Lower leg skin (tissue), 3 donors: ENCODE measurements at regions not wholly inside any gene's neighbourhood (a gene's known extent, or its start where the extent isn't known, plus 50 kb on each side); places are given as distances from the start of the nearest gene placed in this dataset.

Source experiments
- POLR2A ChIP-seq, 2 donors: fragments of 450-650 bp; IDR thresholded peaks; one replicate each; pipeline ENCODE4 v1.6.1; 2016 to 2017; ENCODE audit warnings: antibody characterized with exemption in 2 of 2, mild to moderate bottlenecking in 1 of 2, moderate library complexity in 1 of 2
- TF ChIP-seq, protein P1 (sequence below), 3 donors: fragments of 450-650 bp; IDR thresholded peaks; one replicate each; pipeline ENCODE4 v1.5.1; 2016; ENCODE audit warnings: antibody characterized with exemption in 3 of 3, mild to moderate bottlenecking in 3 of 3, moderate library complexity in 2 of 3

DNA sequence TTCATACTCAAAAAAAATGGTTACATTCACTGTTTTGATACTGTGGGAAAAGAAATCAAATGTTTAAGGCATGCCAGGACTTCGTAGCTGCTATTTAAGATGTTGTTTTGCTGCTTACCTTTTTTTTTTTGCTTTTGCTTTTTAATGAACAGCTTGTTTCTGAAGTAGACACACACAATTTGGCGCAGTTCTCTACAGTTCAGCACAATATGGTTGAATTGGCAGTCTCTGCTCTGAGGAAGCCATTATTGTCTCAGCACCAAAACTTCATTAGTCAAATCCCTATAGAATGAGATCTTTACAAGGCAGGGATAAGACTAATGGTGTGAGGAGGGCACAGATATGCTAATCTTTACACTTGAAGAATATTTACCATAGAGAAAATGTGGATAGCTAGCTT, 197.6 kb downstream of the SLITRK5 start:
- TF ChIP-seq, protein P1, sequence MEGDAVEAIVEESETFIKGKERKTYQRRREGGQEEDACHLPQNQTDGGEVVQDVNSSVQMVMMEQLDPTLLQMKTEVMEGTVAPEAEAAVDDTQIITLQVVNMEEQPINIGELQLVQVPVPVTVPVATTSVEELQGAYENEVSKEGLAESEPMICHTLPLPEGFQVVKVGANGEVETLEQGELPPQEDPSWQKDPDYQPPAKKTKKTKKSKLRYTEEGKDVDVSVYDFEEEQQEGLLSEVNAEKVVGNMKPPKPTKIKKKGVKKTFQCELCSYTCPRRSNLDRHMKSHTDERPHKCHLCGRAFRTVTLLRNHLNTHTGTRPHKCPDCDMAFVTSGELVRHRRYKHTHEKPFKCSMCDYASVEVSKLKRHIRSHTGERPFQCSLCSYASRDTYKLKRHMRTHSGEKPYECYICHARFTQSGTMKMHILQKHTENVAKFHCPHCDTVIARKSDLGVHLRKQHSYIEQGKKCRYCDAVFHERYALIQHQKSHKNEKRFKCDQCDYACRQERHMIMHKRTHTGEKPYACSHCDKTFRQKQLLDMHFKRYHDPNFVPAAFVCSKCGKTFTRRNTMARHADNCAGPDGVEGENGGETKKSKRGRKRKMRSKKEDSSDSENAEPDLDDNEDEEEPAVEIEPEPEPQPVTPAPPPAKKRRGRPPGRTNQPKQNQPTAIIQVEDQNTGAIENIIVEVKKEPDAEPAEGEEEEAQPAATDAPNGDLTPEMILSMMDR (IDR thresholded peaks at IDR 0.05), result no peak
- TF ChIP-seq POLR2A (IDR thresholded peaks at IDR 0.05), result no peak
